K562 (cell line): ENCODE measurements at regions not wholly inside any gene's neighbourhood (a gene's known extent, or its start where the extent isn't known, plus 50 kb on each side); places are given as distances from the start of the nearest gene placed in this dataset.

Experiments used
- CBFA2T3 ChIP-seq: fragments of 450-650 bp; IDR thresholded peaks from 2 replicates; pipeline ENCODE4 v1.6.1; 2017
- CHD4 ChIP-seq: fragments of 200-600 bp; sonication (generic); IDR thresholded peaks from 3 replicates; pipeline ENCODE4 v1.6.1; 2012; ENCODE audit warnings: low read depth, mild to moderate bottlenecking, mixed read lengths, low read length, inconsistent platforms; ENCODE audit not compliant: insufficient read depth, insufficient replicate concordance, poor library complexity, severe bottlenecking
- DIDO1 ChIP-seq: fragments of 450-650 bp; IDR thresholded peaks from 2 replicates; pipeline ENCODE4 v1.6.1; 2016; ENCODE audit warnings: low read depth, missing biosample characterization, missing genetic modification characterization
- DMBX1 ChIP-seq: fragments of 250-450 bp; sonication (Bioruptor Pico); IDR thresholded peaks from 2 replicates; pipeline ENCODE4 v1.8.0; 2022; ENCODE audit warnings: inconsistent platforms, mild to moderate bottlenecking, moderate library complexity, borderline replicate concordance
- DNMT1 ChIP-seq: fragments of 450-650 bp; IDR thresholded peaks from 2 replicates; pipeline ENCODE4 v1.6.1; 2016; ENCODE audit warnings: antibody characterized with exemption, mild to moderate bottlenecking
- E2F4 ChIP-seq: sonication (generic); formaldehyde crosslinking; IDR thresholded peaks from 2 replicates; pipeline ENCODE4 v1.8.0; 2022; ENCODE audit warnings: mild to moderate bottlenecking, low read depth, missing genetic modification reagents
- MEIS2 ChIP-seq: fragments of 450-650 bp; IDR thresholded peaks from 2 replicates; pipeline ENCODE4 v1.6.1; 2014; ENCODE audit warnings: mild to moderate bottlenecking; ENCODE audit not compliant: partially characterized antibody
- POLR2B ChIP-seq: fragments of 450-650 bp; IDR thresholded peaks from 2 replicates; pipeline ENCODE4 v1.6.1; 2018; ENCODE audit warnings: low read depth; ENCODE audit not compliant: partially characterized antibody
- PRMT5 ChIP-seq: sonication (generic); formaldehyde crosslinking; IDR thresholded peaks from 2 replicates; pipeline ENCODE4 v1.5.0; 2020; ENCODE audit warnings: missing genetic modification reagents
- PTTG1 ChIP-seq: fragments of 450-650 bp; IDR thresholded peaks from 2 replicates; pipeline ENCODE4 v1.6.1; 2016; ENCODE audit warnings: low read depth, mild to moderate bottlenecking, missing genetic modification characterization, missing compliant biosample characterization
- RBM17 ChIP-seq: fragments of 200-400 bp; formaldehyde crosslinking; IDR thresholded peaks from 2 replicates; pipeline ENCODE4 v1.6.1; 2017; ENCODE audit warnings: low read depth, mild to moderate bottlenecking, low read length, borderline replicate concordance
- TAF7 ChIP-seq: fragments of 450-650 bp; IDR thresholded peaks from 2 replicates; pipeline ENCODE4 v1.6.1; 2016; ENCODE audit warnings: missing genetic modification characterization, missing compliant biosample characterization
- ZBTB40 ChIP-seq, 2 experiments: fragments of 450-650 bp in 1 of 2; sonication (generic) in 1 of 2; formaldehyde crosslinking in 1 of 2; IDR thresholded peaks; 2 replicates each; pipeline versions ENCODE4 v1.7.1 to v1.9.0; 2016 to 2022; ENCODE audit warnings: inconsistent platforms in 1 of 2, mild to moderate bottlenecking in 1 of 2, missing genetic modification reagents in 1 of 2
- ZNF232 ChIP-seq: sonication (generic); formaldehyde crosslinking; IDR thresholded peaks from 2 replicates; pipeline ENCODE4 v1.8.0; 2022; ENCODE audit warnings: mild to moderate bottlenecking, missing genetic modification reagents
- ZNF830 ChIP-seq: fragments of 250-450 bp; sonication (Bioruptor Pico); IDR thresholded peaks from 2 replicates; pipeline ENCODE4 v1.5.0; 2021; ENCODE audit warnings: mild to moderate bottlenecking

DNA sequence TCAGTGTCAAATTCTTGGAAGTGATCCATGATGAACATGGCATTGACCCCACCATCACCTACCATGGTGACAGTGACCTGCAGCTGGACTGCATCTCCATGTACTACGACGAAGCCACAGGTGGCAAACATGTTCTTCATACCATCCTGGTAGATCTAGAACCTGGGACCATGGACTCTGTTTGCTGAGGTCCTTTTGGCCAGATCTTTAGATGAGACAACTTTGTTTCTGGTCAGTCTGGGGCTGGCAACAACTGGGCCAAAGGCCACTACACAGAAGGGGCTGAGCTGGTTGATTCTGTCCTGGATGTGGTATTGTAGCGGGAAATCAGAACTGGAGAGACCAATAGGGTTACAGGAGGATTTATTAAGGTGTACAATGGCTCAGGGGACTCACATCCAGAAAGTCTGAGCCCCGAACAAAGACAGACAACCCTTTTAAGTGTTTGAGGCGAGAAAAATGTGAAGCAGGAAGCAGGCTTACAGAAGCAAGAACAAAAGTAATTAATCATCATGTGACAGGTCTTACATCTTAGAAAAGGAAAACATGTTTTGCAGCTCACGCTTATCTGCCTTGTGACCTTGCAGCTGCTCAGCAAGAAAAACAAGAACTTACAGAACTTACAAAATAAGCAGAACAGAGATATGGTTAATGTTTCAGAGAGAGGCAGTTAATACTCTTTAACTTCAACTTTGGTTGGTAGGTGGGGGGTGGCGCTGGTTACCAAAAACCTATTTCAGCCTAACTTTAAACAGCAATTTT lies 58.8 kb upstream of the MOCS1 start (continued):
- no peak for TF ChIP-seq ZBTB40 (IDR thresholded peaks at IDR 0.05)
- no peak for TF ChIP-seq ZBTB40 (CRISPR knock-in tag; IDR thresholded peaks at IDR 0.05)
- no peak for TF ChIP-seq ZNF830 (CRISPR knock-in tag)
- no peak for TF ChIP-seq POLR2B
- TF ChIP-seq TAF7 (tag) = 0 out of 2 replicates have a peak, but pooled peaks have one; percentile 8
- TF ChIP-seq CBFA2T3 = peak; percentile 91
- no peak for TF ChIP-seq E2F4 (CRISPR knock-in tag)
- TF ChIP-seq CHD4 = no peak
- TF ChIP-seq PRMT5 (CRISPR knock-in tag) = no peak
- peak; percentile 99 for TF ChIP-seq MEIS2
- TF ChIP-seq DMBX1 (CRISPR knock-in tag) = peak; percentile 67
- TF ChIP-seq ZNF232 (CRISPR knock-in tag) = no peak
- TF ChIP-seq RBM17 = no peak
- no peak for TF ChIP-seq DNMT1
- no peak for TF ChIP-seq DIDO1
- TF ChIP-seq PTTG1 (tag) = no peak; the same call in none of the 2 replicates
